SK-N-SH (cell line): ENCODE measurements at regions not wholly inside any gene's neighbourhood (a gene's known extent, or its start where the extent isn't known, plus 50 kb on each side); places are given as distances from the start of the nearest gene placed in this dataset.

Source experiments
- CHD2 ChIP-seq: fragments of 150-350 bp; IDR thresholded peaks from 2 replicates; pipeline ENCODE4 v1.6.1; 2018; ENCODE audit warnings: low read length; ENCODE audit not compliant: partially characterized antibody
- CTCF ChIP-seq: fragments of 200-600 bp; sonication (generic); IDR thresholded peaks from 2 replicates; pipeline ENCODE4 v1.6.1; 2017; ENCODE audit warnings: antibody characterized with exemption, mild to moderate bottlenecking, moderate library complexity
- EP300 ChIP-seq, 2 experiments: IDR thresholded peaks; 2 replicates each; pipeline versions ENCODE4 v1.4.0 to v1.6.1; 2012; ENCODE audit warnings: borderline replicate concordance in 1 of 2, low read depth in 1 of 2, low read length in 1 of 2
- FOSL2 ChIP-seq: IDR thresholded peaks from 2 replicates; pipeline ENCODE4 v1.4.0; 2012; ENCODE audit warnings: low read depth, mild to moderate bottlenecking, moderate library complexity, borderline replicate concordance
- FOXM1 ChIP-seq: IDR thresholded peaks from 2 replicates; pipeline ENCODE4 v1.4.0; 2012; ENCODE audit warnings: low read depth, mild to moderate bottlenecking
- JUND ChIP-seq: IDR thresholded peaks from 2 replicates; pipeline ENCODE4 v1.4.0; 2012
- MAX ChIP-seq: IDR thresholded peaks from 2 replicates; pipeline ENCODE4 v1.4.0; 2012; ENCODE audit warnings: low read depth
- PBX3 ChIP-seq: IDR thresholded peaks from 2 replicates; pipeline ENCODE4; 2012
- POLR2AphosphoS5 ChIP-seq: IDR thresholded peaks from 2 replicates; pipeline ENCODE4 v1.6.1; 2012; ENCODE audit warnings: low read depth, low read length
- REST ChIP-seq: IDR thresholded peaks from 2 replicates; pipeline ENCODE4 v1.6.1; 2012; ENCODE audit warnings: mild to moderate bottlenecking, low read depth, low read length, moderate library complexity
- SIN3A ChIP-seq: IDR thresholded peaks from 2 replicates; pipeline ENCODE4 v1.6.1; 2012; ENCODE audit warnings: low read depth, mild to moderate bottlenecking, low read length, moderate library complexity, borderline replicate concordance
- USF1 ChIP-seq: IDR thresholded peaks from 2 replicates; pipeline ENCODE4 v1.4.0; 2012; ENCODE audit warnings: low read depth, borderline replicate concordance
- USF2 ChIP-seq: fragments of 150-350 bp; IDR thresholded peaks from 2 replicates; pipeline ENCODE4 v1.6.1; 2017; ENCODE audit warnings: antibody characterized with exemption, low read length, low read depth, borderline replicate concordance
- YY1 ChIP-seq: IDR thresholded peaks from 2 replicates; pipeline ENCODE4 v1.4.0; 2012; ENCODE audit warnings: low read depth, mild to moderate bottlenecking

- TF ChIP-seq EP300 (IDR thresholded peaks at IDR 0.05; ENCODE audit: borderline replicate concordance in 1 of 2, low read depth in 1 of 2, low read length in 1 of 2) = no peak
- no peak for TF ChIP-seq SIN3A
- TF ChIP-seq POLR2AphosphoS5 = no peak
- TF ChIP-seq YY1 = no peak
- TF ChIP-seq REST = no peak
- no peak for TF ChIP-seq MAX
- no peak for TF ChIP-seq CTCF
- TF ChIP-seq PBX3 = no peak
- TF ChIP-seq JUND = no peak
- no peak for TF ChIP-seq FOSL2
- no peak for TF ChIP-seq FOXM1
- no peak for TF ChIP-seq USF1
- no peak for TF ChIP-seq CHD2
- no peak for TF ChIP-seq USF2
These were observed 163.4 kb upstream of the FBXL17 start for GRCh38 chr5:108545301-108545700.
